GM18517 (cell line): ENCODE measurements at regions not wholly inside any gene's neighbourhood (a gene's known extent, or its start where the extent isn't known, plus 50 kb on each side); places are given as distances from the start of the nearest gene placed in this dataset.
"Not testable (repeated sequence)": the region's sequence is repeated elsewhere in the genome, so short reads cannot be mapped to it uniquely, and the experiment has no call there.

Experiments used
- ATAC-seq: cut with Tn5 transposase; IDR thresholded peaks from one replicate; pipeline ENCODE4 v1.9.1; 2021; ENCODE audit warnings: mild to moderate bottlenecking, moderate library complexity; ENCODE audit not compliant: unreplicated experiment

- ATAC-seq, result no peak
Measured at GRCh38 chr3:137295336-137295735, 337.6 kb downstream of the IL20RB start.

DNA sequence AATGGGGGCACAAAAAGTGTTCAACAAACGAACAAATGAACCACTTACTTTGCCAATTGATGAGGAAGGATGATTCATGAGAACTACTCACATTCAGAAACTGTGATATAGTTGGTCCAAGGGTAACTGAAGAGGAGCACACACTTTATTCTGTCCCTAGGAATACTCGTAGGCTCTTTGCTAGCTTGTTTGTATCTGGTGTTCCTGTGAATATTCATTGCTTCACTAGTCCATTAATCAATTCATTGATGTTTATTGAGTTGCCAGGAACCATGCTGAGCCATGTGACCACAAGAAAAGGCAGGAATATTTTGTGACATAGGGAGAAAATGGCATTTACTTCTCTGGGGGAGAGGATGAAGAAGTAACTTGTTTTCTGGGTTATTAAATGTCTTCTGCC is 338.3 kb downstream of the IL20RB start:
- no peak for ATAC-seq

- ATAC-seq, result no peak
Measured at GRCh38 chr3:137297770-137298169, 340.0 kb downstream of the IL20RB start.

DNA sequence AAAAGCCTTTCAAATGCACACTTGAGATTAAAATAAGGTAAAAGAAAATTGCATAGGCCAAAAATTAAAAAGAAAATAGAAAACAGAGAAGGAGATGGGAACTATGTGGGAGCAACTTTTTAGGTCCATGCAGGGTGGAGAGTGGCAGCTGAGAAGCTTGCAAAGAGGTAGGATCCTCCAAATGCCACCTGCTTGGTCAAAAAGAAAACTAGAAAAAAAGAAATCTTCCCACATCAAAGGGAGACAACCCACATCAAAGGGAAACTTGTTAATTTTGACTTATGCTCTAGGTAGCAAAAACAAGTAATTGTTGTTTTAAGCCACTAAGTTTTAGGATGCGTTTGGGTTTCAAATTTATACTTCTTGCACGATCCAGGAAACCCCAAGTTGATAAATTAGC is 342.9 kb downstream of the IL20RB start:
- ATAC-seq, result no peak

DNA sequence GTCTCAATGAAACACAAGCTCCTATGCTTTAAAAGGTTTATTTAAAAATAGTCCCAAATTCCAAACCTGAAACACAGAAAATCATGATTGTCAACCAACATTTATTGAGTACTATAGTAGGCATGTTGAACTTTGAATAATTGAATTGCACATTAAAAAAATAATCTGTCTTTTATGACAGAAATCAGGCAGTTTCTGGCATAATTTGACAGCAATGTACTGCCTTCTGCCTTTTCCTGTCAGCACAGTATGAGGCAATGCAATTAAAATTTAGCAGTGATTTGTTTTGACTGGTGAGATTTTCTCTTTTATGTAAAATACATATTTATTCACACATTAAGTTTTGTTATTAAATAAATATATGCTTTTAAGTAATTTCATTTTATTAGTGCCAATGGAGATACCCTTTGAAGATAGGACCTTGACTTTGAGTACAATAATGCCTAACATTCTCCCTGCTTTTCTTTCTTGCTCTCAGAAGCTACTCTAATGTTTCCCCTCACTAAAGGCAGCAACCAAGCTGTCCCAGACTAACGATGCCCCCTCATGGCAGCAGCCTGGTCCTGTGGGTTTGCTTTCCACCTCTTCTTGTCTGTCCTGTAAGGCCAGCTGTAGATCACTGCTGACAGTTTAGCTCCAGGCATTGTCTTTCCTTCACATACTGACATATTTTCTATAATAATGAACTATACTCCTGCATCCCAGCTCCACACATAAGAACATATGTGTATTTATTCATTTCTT is 346.7 kb downstream of the IL20RB start:
- no peak for ATAC-seq

DNA sequence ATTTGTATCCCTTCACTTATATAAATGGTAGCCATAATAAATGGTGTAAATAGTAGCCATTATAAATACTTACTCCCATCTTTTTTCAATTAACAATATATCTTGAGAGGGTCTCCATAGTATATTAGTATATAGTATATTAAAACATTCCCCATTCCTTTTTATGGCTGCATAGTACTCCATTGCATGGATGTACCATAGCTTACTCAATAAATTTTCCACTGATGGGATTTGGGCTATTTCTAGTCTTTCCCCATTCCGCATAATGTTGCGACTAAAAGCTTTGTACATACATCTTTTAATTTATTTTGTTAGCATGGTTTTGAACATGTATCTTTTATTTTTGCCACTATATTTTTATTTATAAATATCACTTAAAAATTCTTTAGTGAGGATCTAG is 366.3 kb downstream of the IL20RB start:
- ATAC-seq, result no peak

- ATAC-seq, result peak; percentile 78
Measured at GRCh38 chr3:137325170-137325569, 367.4 kb downstream of the IL20RB start.

GRCh38 chr3:137325934-137326333 is 368.2 kb downstream of the IL20RB start:
- ATAC-seq, result no peak

DNA sequence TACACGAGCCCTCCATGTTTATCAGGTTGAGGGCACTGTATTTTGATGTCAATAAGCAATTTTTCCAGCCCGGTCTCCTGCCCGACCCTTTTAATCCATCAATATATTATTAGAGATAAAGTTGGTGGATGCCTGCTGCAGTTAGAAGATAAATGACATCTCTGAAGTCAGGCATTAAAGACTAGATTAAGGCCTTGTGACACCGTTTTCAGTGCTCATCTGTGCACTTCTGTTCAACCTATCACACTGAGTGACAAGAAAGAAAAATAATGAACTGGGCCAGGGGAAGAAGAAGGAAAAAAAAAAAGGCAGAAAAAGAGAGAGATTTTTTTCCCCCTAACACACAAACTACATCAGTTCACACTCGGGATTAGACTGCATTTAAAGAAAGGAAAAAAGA is 371.8 kb downstream of the IL20RB start:
- no peak for ATAC-seq

DNA sequence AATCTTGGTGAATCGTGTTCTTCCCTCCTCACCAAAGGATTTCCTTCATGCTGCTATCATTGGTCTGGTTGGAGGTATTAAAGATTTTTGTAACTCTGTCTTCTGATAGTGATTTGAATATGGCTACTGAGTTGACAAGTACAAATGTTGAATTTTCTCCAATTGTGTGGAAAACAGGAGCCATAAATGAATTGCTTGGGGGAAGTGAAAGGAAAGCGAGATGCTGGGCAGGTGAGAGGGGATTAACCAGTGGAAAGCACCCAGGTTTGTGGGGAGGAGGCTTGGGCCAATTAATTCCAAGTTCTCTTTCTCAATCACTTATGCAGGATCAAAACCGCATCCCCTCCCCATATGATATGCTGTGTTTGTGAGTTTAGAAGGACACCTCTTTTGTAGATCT is 372.5 kb downstream of the IL20RB start:
- no peak for ATAC-seq

GRCh38 chr3:137332297-137332696 is 374.5 kb downstream of the IL20RB start:
- ATAC-seq, result no peak

GRCh38 chr3:137335478-137335877 is 377.7 kb downstream of the IL20RB start:
- ATAC-seq, result no peak

DNA sequence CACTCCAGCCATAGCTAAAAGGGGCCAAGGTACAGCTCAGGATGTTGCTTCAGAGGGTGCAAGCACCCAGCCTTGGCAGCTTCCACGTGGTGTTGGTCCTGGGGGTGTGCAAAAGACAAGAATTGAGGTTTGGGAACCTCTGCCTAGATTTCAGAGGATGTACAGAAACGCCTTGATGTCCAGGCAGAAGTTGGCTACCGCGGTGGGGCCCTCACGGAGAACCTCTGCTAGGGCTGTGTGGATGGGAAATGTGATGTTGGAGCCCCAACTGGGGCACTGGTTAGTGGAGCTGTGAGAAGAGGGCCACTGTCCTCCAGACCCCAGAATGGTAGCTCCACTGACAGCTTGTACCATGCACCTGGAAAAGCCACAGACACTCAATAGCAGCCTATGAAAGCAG is 380.6 kb downstream of the IL20RB start:
- ATAC-seq, result not testable (repeated sequence)

- ATAC-seq, result no peak
Measured at GRCh38 chr3:137343283-137343682, 385.5 kb downstream of the IL20RB start.

DNA sequence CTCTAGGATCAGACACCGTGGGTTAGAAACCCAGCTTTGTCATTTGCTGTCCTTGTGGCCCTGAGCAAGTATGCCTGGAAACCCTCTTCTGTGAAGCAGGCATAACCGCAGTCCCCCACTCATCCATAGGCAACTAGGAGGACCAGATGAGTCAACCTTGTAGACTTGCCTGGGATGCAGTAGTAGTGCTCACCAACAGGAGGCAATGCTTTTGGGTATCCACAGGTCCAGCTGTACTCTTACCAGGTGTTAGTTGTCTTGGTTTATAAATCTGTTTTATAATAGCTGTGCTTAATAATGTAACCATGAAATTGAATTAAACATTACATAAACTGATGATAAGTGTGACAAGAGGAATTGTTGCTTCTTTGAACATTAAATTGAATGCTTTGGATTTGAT is 389.3 kb downstream of the IL20RB start:
- no peak for ATAC-seq

DNA sequence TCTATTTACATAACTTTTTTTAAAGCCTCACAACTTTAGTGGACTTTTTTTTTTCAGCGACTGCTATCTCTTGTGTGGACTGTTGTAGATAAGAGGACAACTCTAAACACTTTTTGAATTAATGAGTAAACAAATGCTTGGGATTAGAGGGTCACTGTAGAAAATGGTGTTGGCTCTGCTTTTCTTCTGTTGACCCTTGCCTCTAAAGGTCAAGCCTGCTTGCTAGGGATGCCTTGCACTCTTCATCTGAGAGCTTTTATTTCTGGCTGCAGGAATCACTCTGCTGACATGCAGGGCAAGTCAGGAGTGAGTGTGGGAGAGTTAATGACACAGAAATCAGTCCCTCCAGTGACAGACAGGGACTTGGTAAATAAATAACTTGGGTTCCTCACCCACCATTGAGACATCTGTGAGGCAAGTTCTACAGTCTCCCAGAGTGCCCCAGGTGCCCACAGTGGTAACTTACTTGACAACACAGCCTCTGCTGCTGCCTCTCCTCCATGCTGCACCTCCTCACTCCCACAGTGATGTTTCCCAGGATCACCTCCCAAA is 390.1 kb downstream of the IL20RB start:
- ATAC-seq, result no peak

GRCh38 chr3:137348936-137349335 is 391.2 kb downstream of the IL20RB start:
- no peak for ATAC-seq

GRCh38 chr3:137349557-137350348 is 392.0 kb downstream of the IL20RB start:
- ATAC-seq, result no peak

DNA sequence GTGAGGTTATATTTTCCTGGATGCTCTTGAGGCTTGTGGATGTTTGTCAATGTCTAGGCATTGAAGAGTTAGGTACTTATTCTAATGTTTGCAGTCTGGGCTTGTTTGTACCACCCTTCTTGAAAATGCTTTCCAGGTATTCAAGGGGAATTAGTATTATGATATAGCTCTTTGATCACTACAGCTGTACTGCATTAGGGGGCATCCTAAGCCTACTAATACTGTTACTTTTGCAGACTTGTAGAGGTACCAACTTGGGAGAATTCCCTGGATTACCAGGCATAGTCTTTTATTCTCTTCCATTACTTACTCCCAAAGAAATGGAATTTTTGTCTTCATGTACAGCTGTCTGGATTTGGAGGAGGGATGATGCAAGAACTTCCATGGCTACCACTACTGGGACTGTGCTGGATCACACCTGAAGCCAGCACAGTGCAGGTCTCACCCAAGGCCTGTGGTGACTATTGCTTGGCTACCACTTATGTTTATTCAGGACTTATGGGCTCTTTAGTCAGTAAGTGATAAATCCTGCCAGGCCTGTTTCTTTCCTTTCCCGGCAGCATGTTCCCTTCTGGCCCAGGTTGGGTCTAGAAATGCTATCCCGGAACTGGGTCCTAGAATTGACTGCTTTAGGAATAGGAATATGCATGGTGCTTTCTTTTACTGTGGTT is 402.9 kb downstream of the IL20RB start:
- ATAC-seq, result no peak

DNA sequence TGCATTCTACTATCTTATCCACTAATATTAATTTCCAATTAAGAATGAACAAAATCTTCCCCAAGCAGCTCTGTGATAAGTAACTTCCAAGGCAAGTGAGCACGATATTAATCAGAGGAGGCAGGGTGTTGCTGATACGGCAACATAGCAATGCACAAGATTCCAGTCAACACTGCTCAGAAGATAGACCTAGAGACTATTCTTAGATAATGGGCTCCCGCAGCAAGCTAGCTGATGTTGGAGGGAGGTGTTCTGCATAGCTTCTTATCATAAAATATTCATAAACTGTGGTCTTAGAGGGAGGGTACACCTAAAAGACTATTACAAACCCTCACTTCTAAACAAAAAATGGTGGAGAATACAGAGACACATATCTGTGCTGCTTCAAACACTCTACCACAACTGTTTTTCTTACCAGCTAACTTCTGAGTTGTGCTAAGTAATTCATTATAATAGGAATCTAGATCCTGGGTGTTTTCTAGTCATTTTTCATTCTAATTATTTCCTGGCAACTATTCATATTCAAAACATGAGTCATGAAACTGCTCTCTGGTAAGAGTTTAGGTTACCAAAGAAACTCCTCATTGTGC is 382.0 kb upstream of the SOX14 start:
- ATAC-seq, result no peak

DNA sequence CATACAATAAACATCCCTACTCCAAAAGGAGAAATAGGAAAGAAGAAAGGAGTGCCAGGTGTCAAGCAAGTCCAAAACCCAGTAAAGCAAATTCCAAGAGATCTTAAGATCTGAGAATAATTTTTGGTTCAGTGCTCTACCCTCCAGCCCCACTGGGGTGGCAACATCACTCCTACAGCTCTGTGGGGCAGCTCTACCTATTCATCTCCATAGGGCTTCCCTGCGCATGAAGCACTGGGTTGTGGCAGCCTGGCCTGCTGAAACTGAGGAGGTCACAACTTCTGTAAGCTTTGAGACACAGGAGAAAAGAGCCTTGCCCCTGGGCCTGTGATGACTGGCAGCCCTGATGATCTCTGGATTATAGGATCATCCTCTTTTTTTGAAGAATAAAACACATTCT is 378.2 kb upstream of the SOX14 start:
- no peak for ATAC-seq
